ENCODE measurements at regions not wholly inside any gene's neighbourhood (a gene's known extent, or its start where the extent isn't known, plus 50 kb on each side); places are given as distances from the start of the nearest gene placed in this dataset.
A peak's percentile ranks its signal among the peaks of the same experiment; 100 is the strongest.

GRCh38 chr6:15986027-15986629, 142.8 kb upstream of the MYLIP start:
- no peak overlapping the region for H3K4me3 Mint-ChIP-seq
- no peak overlapping the region for H3K27ac Mint-ChIP-seq
- H3K27me3 Mint-ChIP-seq (ENCODE audit: low read depth): peaks cover 5% of the 10 kb centered on the region
- DNase-seq: no peak
- peaks cover 14% of the 10 kb centered on the region for H3K4me1 Mint-ChIP-seq (ENCODE audit: low read depth)
- CTCF ChIA-PET: interaction anchor here (1.2 kb wide), 1 partner anchor 293 kb away, joined by 4 read pairs; no protein-coding TSS in a partner anchor
- H3K9me3 Mint-ChIP-seq: no peaks in the 10 kb centered on the region
- H3K36me3 Mint-ChIP-seq (ENCODE audit: low read depth): no peaks in the 10 kb centered on the region
- intact Hi-C loops (cut with micrococcal nuclease): loop anchor here (5.0 kb wide), 1 partner anchor 74 kb away; no protein-coding TSS in a partner anchor

- Mint-ChIP-seq H3K9me3 (no peaks in the 10 kb centered on the region), H3K36me3 (ENCODE audit: low read depth) (no peaks in the 10 kb centered on the region), H3K27me3 (ENCODE audit: low read depth) (peaks cover 5% of the 10 kb centered on the region), H3K4me3 (no peak overlapping the region), H3K4me1 (ENCODE audit: low read depth) (peaks cover 14% of the 10 kb centered on the region), H3K27ac (no peak overlapping the region)
- no peak for DNase-seq
- CTCF ChIA-PET: no interaction called here
- intact Hi-C loops (cut with micrococcal nuclease): loop anchor here (5.0 kb wide), 1 partner anchor 73 kb away; no protein-coding TSS in a partner anchor
Measured at GRCh38 chr6:15985379-15985959, 143.4 kb upstream of the MYLIP start.

GRCh38 chr6:15981956-15982355, 146.9 kb upstream of the MYLIP start:
- Mint-ChIP-seq H3K27me3 (ENCODE audit: low read depth) (peaks cover 5% of the 10 kb centered on the region), H3K4me3 (no peak overlapping the region), H3K27ac (no peak overlapping the region), H3K9me3 (no peaks in the 10 kb centered on the region), H3K36me3 (ENCODE audit: low read depth) (no peaks in the 10 kb centered on the region), H3K4me1 (ENCODE audit: low read depth) (no peaks in the 10 kb centered on the region)
- no peak for DNase-seq
- intact Hi-C loops (cut with micrococcal nuclease): no loop called here
- CTCF ChIA-PET: no interaction called here

GRCh38 chr6:15980801-15981200, 148.1 kb upstream of the MYLIP start:
- H3K4me1 Mint-ChIP-seq (ENCODE audit: low read depth): no peaks in the 10 kb centered on the region
- no peak for DNase-seq
- H3K36me3 Mint-ChIP-seq (ENCODE audit: low read depth): no peaks in the 10 kb centered on the region
- no peaks in the 10 kb centered on the region for H3K9me3 Mint-ChIP-seq
- peaks cover 5% of the 10 kb centered on the region for H3K27me3 Mint-ChIP-seq (ENCODE audit: low read depth)
- intact Hi-C loops (cut with micrococcal nuclease): no loop called here
- H3K4me3 Mint-ChIP-seq: no peak overlapping the region
- CTCF ChIA-PET: no interaction called here
- no peak overlapping the region for H3K27ac Mint-ChIP-seq

- H3K27ac Mint-ChIP-seq: no peak overlapping the region
- no peak for DNase-seq
- peaks cover 3% of the 10 kb centered on the region for H3K36me3 Mint-ChIP-seq (ENCODE audit: low read depth)
- H3K4me3 Mint-ChIP-seq: no peak overlapping the region
- CTCF ChIA-PET: interaction anchor here (0.6 kb wide), 1 partner anchor 239 kb away, joined by 3 read pairs; no protein-coding TSS in a partner anchor
- H3K9me3 Mint-ChIP-seq: peaks cover 5% of the 10 kb centered on the region
- intact Hi-C loops (cut with micrococcal nuclease): no loop called here
- no peaks in the 10 kb centered on the region for H3K4me1 Mint-ChIP-seq (ENCODE audit: low read depth)
- peaks cover 5% of the 10 kb centered on the region for H3K27me3 Mint-ChIP-seq (ENCODE audit: low read depth)
Measured at GRCh38 chr6:15978426-15978825, 150.5 kb upstream of the MYLIP start.

GRCh38 chr6:15977050-15977449, 151.8 kb upstream of the MYLIP start:
- Mint-ChIP-seq H3K9me3 (peaks cover 6% of the 10 kb centered on the region), H3K36me3 (ENCODE audit: low read depth) (peaks cover 3% of the 10 kb centered on the region)
- intact Hi-C loops (cut with micrococcal nuclease): no loop called here

GRCh38 chr6:15974817-15975216, 154.1 kb upstream of the MYLIP start:
- no peak for DNase-seq
- CTCF ChIA-PET: interaction anchor here (1.0 kb wide), 1 partner anchor 81 kb away, joined by 3 read pairs; no protein-coding TSS in a partner anchor
- no peaks in the 10 kb centered on the region for H3K4me1 Mint-ChIP-seq (ENCODE audit: low read depth)
- peaks cover 3% of the 10 kb centered on the region for H3K36me3 Mint-ChIP-seq (ENCODE audit: low read depth)
- H3K27ac Mint-ChIP-seq: no peak overlapping the region
- intact Hi-C loops (cut with micrococcal nuclease): no loop called here
- H3K27me3 Mint-ChIP-seq (ENCODE audit: low read depth): peaks cover 2% of the 10 kb centered on the region
- H3K9me3 Mint-ChIP-seq: peaks cover 6% of the 10 kb centered on the region
- no peak overlapping the region for H3K4me3 Mint-ChIP-seq

More at GRCh38 chr6:15977050-15977449, 151.8 kb upstream of the MYLIP start:
- Mint-ChIP-seq H3K4me3 (no peak overlapping the region), H3K4me1 (ENCODE audit: low read depth) (no peaks in the 10 kb centered on the region), H3K27me3 (ENCODE audit: low read depth) (peaks cover 1% of the 10 kb centered on the region), H3K27ac (no peak overlapping the region)
- CTCF ChIA-PET: no interaction called here
- DNase-seq: no peak

- DNase-seq: no peak
- peaks cover 2% of the 10 kb centered on the region for H3K27me3 Mint-ChIP-seq (ENCODE audit: low read depth)
- intact Hi-C loops (cut with micrococcal nuclease): no loop called here
- H3K4me3 Mint-ChIP-seq: no peak overlapping the region
- CTCF ChIA-PET: interaction anchor here (0.6 kb wide), 1 partner anchor 106 kb away, joined by 4 read pairs; no protein-coding TSS in a partner anchor
- peaks cover 6% of the 10 kb centered on the region for H3K9me3 Mint-ChIP-seq
- H3K4me1 Mint-ChIP-seq (ENCODE audit: low read depth): no peaks in the 10 kb centered on the region
- no peak overlapping the region for H3K27ac Mint-ChIP-seq
- H3K36me3 Mint-ChIP-seq (ENCODE audit: low read depth): peaks cover 3% of the 10 kb centered on the region
Measured at GRCh38 chr6:15970517-15970916, 158.4 kb upstream of the MYLIP start.

GRCh38 chr6:15969236-15969778, 159.6 kb upstream of the MYLIP start:
- no peak overlapping the region for H3K27ac Mint-ChIP-seq
- H3K27me3 Mint-ChIP-seq (ENCODE audit: low read depth): peaks cover 2% of the 10 kb centered on the region
- H3K4me3 Mint-ChIP-seq: no peak overlapping the region
- CTCF ChIA-PET: interaction anchor here (0.7 kb wide), 1 partner anchor 154 kb away, joined by 4 read pairs; no protein-coding TSS in a partner anchor
- intact Hi-C loops (cut with micrococcal nuclease): no loop called here
- peaks cover 6% of the 10 kb centered on the region for H3K9me3 Mint-ChIP-seq
- H3K4me1 Mint-ChIP-seq (ENCODE audit: low read depth): no peaks in the 10 kb centered on the region
- H3K36me3 Mint-ChIP-seq (ENCODE audit: low read depth): peaks cover 3% of the 10 kb centered on the region
- DNase-seq: no peak

GRCh38 chr6:15968519-15968918, 160.4 kb upstream of the MYLIP start:
- no peaks in the 10 kb centered on the region for H3K36me3 Mint-ChIP-seq (ENCODE audit: low read depth)
- intact Hi-C loops (cut with micrococcal nuclease): no loop called here
- H3K9me3 Mint-ChIP-seq: peaks cover 1% of the 10 kb centered on the region
- no peak overlapping the region for H3K4me3 Mint-ChIP-seq
- H3K27me3 Mint-ChIP-seq (ENCODE audit: low read depth): peaks cover 2% of the 10 kb centered on the region
- no peak overlapping the region for H3K27ac Mint-ChIP-seq
- CTCF ChIA-PET: no interaction called here
- no peak for DNase-seq
- no peaks in the 10 kb centered on the region for H3K4me1 Mint-ChIP-seq (ENCODE audit: low read depth)

GRCh38 chr6:15966000-15966520, 162.8 kb upstream of the MYLIP start:
- Mint-ChIP-seq H3K4me3 (no peak overlapping the region), H3K27ac (no peak overlapping the region), H3K27me3 (ENCODE audit: low read depth) (peaks cover under 1% of the 10 kb centered on the region), H3K36me3 (ENCODE audit: low read depth) (no peaks in the 10 kb centered on the region), H3K9me3 (no peaks in the 10 kb centered on the region), H3K4me1 (ENCODE audit: low read depth) (peaks cover 12% of the 10 kb centered on the region)
- CTCF ChIA-PET: no interaction called here
- DNase-seq: no peak
- intact Hi-C loops (cut with micrococcal nuclease): no loop called here

- intact Hi-C loops (cut with micrococcal nuclease): loop anchor here (1.0 kb wide), 1 partner anchor 48 kb away; no protein-coding TSS in a partner anchor
- CTCF ChIA-PET: no interaction called here
- peak; percentile 45 for DNase-seq
- H3K9me3 Mint-ChIP-seq: no peaks in the 10 kb centered on the region
- H3K27ac Mint-ChIP-seq: peak overlapping the region; percentile 20
- no peaks in the 10 kb centered on the region for H3K36me3 Mint-ChIP-seq (ENCODE audit: low read depth)
- H3K4me1 Mint-ChIP-seq (ENCODE audit: low read depth): peaks cover 12% of the 10 kb centered on the region
- H3K27me3 Mint-ChIP-seq (ENCODE audit: low read depth): no peaks in the 10 kb centered on the region
- H3K4me3 Mint-ChIP-seq: no peak overlapping the region
Measured at GRCh38 chr6:15962449-15962764, 166.5 kb upstream of the MYLIP start.

Measured in activated naive CD4-positive, alpha-beta T cell treated with anti-CD3 and anti-CD28 coated beads for 36 hours (primary cell).